CD4-positive, alpha-beta T cell (primary cell): ENCODE measurements at regions not wholly inside any gene's neighbourhood (a gene's known extent, or its start where the extent isn't known, plus 50 kb on each side); places are given as distances from the start of the nearest gene placed in this dataset.

Experiments used
- ATAC-seq: fragments of 200-7000 bp; cut with Tn5 transposase; one replicate; pipeline ENCODE4 v1.10.0; 2022; ENCODE audit warnings: mild to moderate bottlenecking; ENCODE audit not compliant: poor library complexity
- CTCF ChIA-PET: fragments of 350-600 bp; sonication (Branson Sonifier 250); formaldehyde crosslinking; loops from one replicate; lab custom pipeline; 2021; ENCODE audit warnings: antibody characterized with exemption, inconsistent platforms; lab: Charles Lee
- POLR2A ChIA-PET: fragments of 350-600 bp; sonication (Branson Sonifier 250); formaldehyde crosslinking; loops from one replicate; lab custom pipeline; 2021; ENCODE audit warnings: antibody characterized with exemption, inconsistent platforms; lab: Charles Lee
- DNase-seq, 14 experiments: peaks; one replicate each; pipeline ENCODE4 v3.0.0-alpha.2; 2013 to 2020; ENCODE audit warnings: mixed read lengths in 2 of 14
- H3K27ac ChIP-seq, 2 donors: one replicate each; pipeline versions ENCODE4 v1.5.1 to v1.7.0; 2013; ENCODE audit warnings: low read length in 2 of 2, low read depth in 1 of 2, mild to moderate bottlenecking in 1 of 2
- H3K27me3 ChIP-seq, 2 experiments: 1 replicate in 1 of 2; 2 replicates in 1 of 2; pipeline versions ENCODE4 v1.6.1 to v1.7.0; 2013; ENCODE audit warnings: low read length in 2 of 2, control low read depth in 1 of 2, mild to moderate bottlenecking in 1 of 2, moderate library complexity in 1 of 2; ENCODE audit not compliant: insufficient read depth in 2 of 2, control insufficient read depth in 1 of 2
- H3K36me3 ChIP-seq: one replicate; pipeline ENCODE4 v1.6.1; 2013; ENCODE audit warnings: low read length, control low read depth; ENCODE audit not compliant: insufficient read depth
- H3K4me1 ChIP-seq: one replicate; pipeline ENCODE4 v1.6.1; 2013; ENCODE audit warnings: low read length, control low read depth; ENCODE audit not compliant: insufficient read depth
- H3K4me3 ChIP-seq: one replicate; pipeline ENCODE4 v1.5.1; 2013; ENCODE audit warnings: mild to moderate bottlenecking, low read length, moderate library complexity
- H3K9me3 ChIP-seq, 2 experiments: 1 replicate in 1 of 2; 2 replicates in 1 of 2; pipeline versions ENCODE4 v1.6.1 to v1.7.0; 2013; ENCODE audit warnings: low read length in 2 of 2, mild to moderate bottlenecking in 2 of 2, control low read depth in 1 of 2, moderate library complexity in 1 of 2; ENCODE audit not compliant: control insufficient read depth in 1 of 2, insufficient read depth in 1 of 2
- H3K27ac Mint-ChIP-seq: one replicate; pipeline ENCODE4 v1.8.0; 2020; ENCODE audit warnings: mixed read lengths
- H3K27me3 Mint-ChIP-seq: one replicate; pipeline ENCODE4 v1.8.0; 2021; ENCODE audit warnings: mixed read lengths
- H3K36me3 Mint-ChIP-seq: one replicate; pipeline ENCODE4 v1.8.0; 2021; ENCODE audit warnings: low read depth, mixed read lengths
- H3K4me1 Mint-ChIP-seq: one replicate; pipeline ENCODE4 v1.8.0; 2021; ENCODE audit warnings: low read depth, mixed read lengths
- H3K4me3 Mint-ChIP-seq: one replicate; pipeline ENCODE4 v1.8.0; 2020; ENCODE audit warnings: mild to moderate bottlenecking, mixed read lengths
- H3K9me3 Mint-ChIP-seq: one replicate; pipeline ENCODE4 v1.8.0; 2020; ENCODE audit warnings: mixed read lengths
- CTCF ChIP-seq: fragments of 200-600 bp; IDR thresholded peaks from one replicate; pipeline ENCODE4 v1.8.0; 2022; ENCODE audit warnings: antibody characterized with exemption, mild to moderate bottlenecking
- intact Hi-C, 2 experiments: fragments of 100-400 bp; cut with DNase I in 1 of 2; cut with micrococcal nuclease in 1 of 2; formaldehyde crosslinking; loops; one replicate each; pipeline versions ENCODE4 v1.15.1 to v1.9.0; 2023 to 2025; cut with DNase I, micrococcal nuclease

- TF ChIP-seq CTCF: no peak
- ChIA-PET POLR2A (no interaction called here), CTCF (no interaction called here)
- Histone ChIP-seq H3K36me3 (no peaks in the 10 kb centered on the region), H3K27me3 (no peaks in the 10 kb centered on the region), H3K4me1 (no peaks in the 10 kb centered on the region), H3K27ac (no peak overlapping the region), H3K4me3 (no peak overlapping the region), H3K9me3 (no peaks in the 10 kb centered on the region)
- H3K4me1 Mint-ChIP-seq: no peaks in the 10 kb centered on the region
- H3K27me3 Mint-ChIP-seq: no peaks in the 10 kb centered on the region
- no peaks in the 10 kb centered on the region for H3K9me3 Mint-ChIP-seq
- ATAC-seq: no peak
- DNase-seq: no peak
- no peak overlapping the region for H3K4me3 Mint-ChIP-seq
- no peak overlapping the region for H3K27ac Mint-ChIP-seq
- no peaks in the 10 kb centered on the region for H3K36me3 Mint-ChIP-seq
- intact Hi-C loops: no loop called here
These were observed 62.0 kb upstream of the RANBP3L start for GRCh38 chr5:36363744-36364143.

GRCh38 chr5:36364473-36364872 lies 62.8 kb upstream of the RANBP3L start:
- no peak overlapping the region for H3K27ac ChIP-seq
- H3K4me3 Mint-ChIP-seq: no peak overlapping the region
- H3K27me3 ChIP-seq: no peaks in the 10 kb centered on the region
- no peaks in the 10 kb centered on the region for H3K4me1 Mint-ChIP-seq
- no peaks in the 10 kb centered on the region for H3K9me3 Mint-ChIP-seq
- TF ChIP-seq CTCF: no peak
- no peaks in the 10 kb centered on the region for H3K9me3 ChIP-seq
- intact Hi-C loops: no loop called here
- no peak overlapping the region for H3K27ac Mint-ChIP-seq
- no peaks in the 10 kb centered on the region for H3K27me3 Mint-ChIP-seq
- no peaks in the 10 kb centered on the region for H3K4me1 ChIP-seq
- no peaks in the 10 kb centered on the region for H3K36me3 ChIP-seq
- ChIA-PET POLR2A (no interaction called here), CTCF (no interaction called here)
- DNase-seq (no peak), ATAC-seq (no peak)
- no peak overlapping the region for H3K4me3 ChIP-seq
- no peaks in the 10 kb centered on the region for H3K36me3 Mint-ChIP-seq

- Mint-ChIP-seq H3K4me3 (no peak overlapping the region), H3K9me3 (no peaks in the 10 kb centered on the region), H3K36me3 (no peaks in the 10 kb centered on the region), H3K27me3 (no peaks in the 10 kb centered on the region), H3K4me1 (no peaks in the 10 kb centered on the region), H3K27ac (no peak overlapping the region)
- no peak overlapping the region for H3K27ac ChIP-seq
- TF ChIP-seq CTCF: no peak
- ChIA-PET POLR2A (no interaction called here), CTCF (no interaction called here)
- intact Hi-C loops: no loop called here
- DNase-seq (no peak), ATAC-seq (no peak)
- no peaks in the 10 kb centered on the region for H3K36me3 ChIP-seq
- H3K4me3 ChIP-seq: no peak overlapping the region
- H3K9me3 ChIP-seq: no peaks in the 10 kb centered on the region
- H3K27me3 ChIP-seq: no peaks in the 10 kb centered on the region
- H3K4me1 ChIP-seq: no peaks in the 10 kb centered on the region
These were observed 64.2 kb upstream of the RANBP3L start for GRCh38 chr5:36365896-36366295.
